Small intestine (tissue), 7 donors: ENCODE measurements at regions not wholly inside any gene's neighbourhood (a gene's known extent, or its start where the extent isn't known, plus 50 kb on each side); places are given as distances from the start of the nearest gene placed in this dataset.
A peak's percentile ranks its signal among the peaks of the same experiment; 100 is the strongest.

Experiments
- DNase-seq, 2 donors: peaks; one replicate each; pipeline versions ENCODE4 v3.0.0 to v3.0.0-alpha.2; 2013
- FAIRE-seq: peaks from 2 replicates; lab custom pipeline; 2012; peaks lifted over from hg19 to GRCh38; lab: Jason Lieb, UNC
- H3K27ac ChIP-seq, 3 donors: one replicate each; pipeline ENCODE4 v1.5.1; 2013; ENCODE audit warnings: low read length in 2 of 3, mild to moderate bottlenecking in 2 of 3, control low read depth in 1 of 3, inconsistent platforms in 1 of 3, low read depth in 1 of 3, moderate library complexity in 1 of 3
- H3K27me3 ChIP-seq, 3 donors: one replicate each; pipeline ENCODE4 v1.6.1; 2013; ENCODE audit warnings: low read length in 3 of 3, inconsistent platforms in 1 of 3; ENCODE audit not compliant: control insufficient read depth in 3 of 3, insufficient read depth in 3 of 3
- H3K36me3 ChIP-seq, 3 donors: one replicate each; pipeline ENCODE4 v1.6.1; 2013; ENCODE audit warnings: low read length in 3 of 3, inconsistent platforms in 1 of 3, low read depth in 1 of 3, mild to moderate bottlenecking in 1 of 3, moderate library complexity in 1 of 3; ENCODE audit not compliant: control insufficient read depth in 3 of 3, insufficient read depth in 2 of 3
- H3K4me1 ChIP-seq, 3 donors: one replicate each; pipeline ENCODE4 v1.6.1; 2013; ENCODE audit warnings: low read length in 2 of 3, inconsistent platforms in 1 of 3, low read depth in 1 of 3, mild to moderate bottlenecking in 1 of 3, moderate library complexity in 1 of 3; ENCODE audit not compliant: control insufficient read depth in 3 of 3, insufficient read depth in 2 of 3
- H3K4me3 ChIP-seq, 3 donors: one replicate each; pipeline ENCODE4 v1.5.1; 2013; ENCODE audit warnings: low read length in 3 of 3, control low read depth in 1 of 3, inconsistent platforms in 1 of 3, low read depth in 1 of 3, mild to moderate bottlenecking in 1 of 3, moderate library complexity in 1 of 3
- H3K9me3 ChIP-seq, 2 donors: one replicate each; pipeline ENCODE4 v1.6.1; 2013; ENCODE audit warnings: low read depth in 1 of 2, low read length in 1 of 2; ENCODE audit not compliant: control insufficient read depth in 2 of 2, insufficient read depth in 1 of 2
- WGBS, 3 donors: extraction: QIAGEN DNeasy Blood & Tissue Kit; methylation state at CpG; one replicate each; pipeline ENCODE4 v1.1.7; 2013; 5-methylcytosine and 5-hydroxymethylcytosine counted together
- donor health status: healthy with polysubstance abuse.
- donor health status: control.
- donor health status: control.
- donor health status: Bipolar disorder and iron deficiency.
- donor health status: healthy.

- Histone ChIP-seq H3K27me3 (no peaks in the 10 kb centered on the region), H3K4me1 (no peaks in the 10 kb centered on the region)
- FAIRE-seq = no peak
Measured at GRCh38 chr9:102000956-102001355, 262.5 kb upstream of the GRIN3A start.

GRCh38 chr9:101999441-101999840 is 261.0 kb upstream of the GRIN3A start:
- Histone ChIP-seq H3K4me3 (no peak overlapping the region), H3K27ac (no peak overlapping the region), H3K4me1 (no peaks in the 10 kb centered on the region), H3K9me3 (no peaks in the 10 kb centered on the region), H3K36me3 (no peaks in the 10 kb centered on the region), H3K27me3 (no peaks in the 10 kb centered on the region)
- FAIRE-seq = no peak
- no peak for DNase-seq
- WGBS, 3 donors = 79 to 93% (median 81%) methylated on average over 1 of the region's 1 CpG

More at GRCh38 chr9:102000956-102001355, 262.5 kb upstream of the GRIN3A start:
- no peak for DNase-seq
- 44 to 71% (median 67%) methylated on average over 1 of the region's 1 CpG for WGBS, 3 donors
- Histone ChIP-seq H3K9me3 (no peaks in the 10 kb centered on the region), H3K27ac (no peak overlapping the region), H3K4me3 (no peak overlapping the region), H3K36me3 (no peaks in the 10 kb centered on the region)

- H3K4me3 ChIP-seq = no peak overlapping the region
- H3K4me1 ChIP-seq = no peaks in the 10 kb centered on the region
- no peaks in the 10 kb centered on the region for H3K9me3 ChIP-seq
- no peak overlapping the region for H3K27ac ChIP-seq
- no peaks in the 10 kb centered on the region for H3K27me3 ChIP-seq
- H3K36me3 ChIP-seq = no peaks in the 10 kb centered on the region
- DNase-seq (no peak), FAIRE-seq (no peak)
- 61 to 66% (median 65%) methylated on average over 5 of the region's 5 CpGs for WGBS, 3 donors
Measured at GRCh38 chr9:101995231-101995630, 256.8 kb upstream of the GRIN3A start.

GRCh38 chr9:101993771-101994170 is 255.3 kb upstream of the GRIN3A start:
- no peak overlapping the region for H3K4me3 ChIP-seq
- H3K27me3 ChIP-seq = no peaks in the 10 kb centered on the region
- no peak for DNase-seq
- H3K27ac ChIP-seq = no peak overlapping the region
- 63 to 81% (median 76%) methylated on average over 1 of the region's 1 CpG for WGBS, 3 donors
- FAIRE-seq = no peak
- H3K4me1 ChIP-seq = no peaks in the 10 kb centered on the region
- H3K9me3 ChIP-seq = no peaks in the 10 kb centered on the region
- no peaks in the 10 kb centered on the region for H3K36me3 ChIP-seq

GRCh38 chr9:101991926-101992325 is 253.5 kb upstream of the GRIN3A start:
- FAIRE-seq (no peak), DNase-seq (no peak)
- H3K4me1 ChIP-seq = no peaks in the 10 kb centered on the region

GRCh38 chr9:101977614-101978210 is 239.3 kb upstream of the GRIN3A start:
- Histone ChIP-seq H3K4me3 (no peak overlapping the region), H3K36me3 (no peaks in the 10 kb centered on the region), H3K27me3 (no peaks in the 10 kb centered on the region), H3K27ac (no peak overlapping the region), H3K9me3 (no peaks in the 10 kb centered on the region), H3K4me1 (no peaks in the 10 kb centered on the region)
- DNase-seq = peak; percentile 25 to 31
- 0 to 1% (median 1%) methylated on average over 2 of the region's 2 CpGs for WGBS, 3 donors
- FAIRE-seq = peak; percentile 72

More at GRCh38 chr9:101991926-101992325, 253.5 kb upstream of the GRIN3A start:
- Histone ChIP-seq H3K36me3 (no peaks in the 10 kb centered on the region), H3K27ac (no peak overlapping the region), H3K4me3 (no peak overlapping the region), H3K9me3 (no peaks in the 10 kb centered on the region), H3K27me3 (no peaks in the 10 kb centered on the region)

GRCh38 chr9:101970609-101971008 is 232.2 kb upstream of the GRIN3A start:
- Histone ChIP-seq H3K27ac (no peak overlapping the region), H3K4me3 (no peak overlapping the region), H3K4me1 (no peaks in the 10 kb centered on the region), H3K36me3 (no peaks in the 10 kb centered on the region), H3K27me3 (no peaks in the 10 kb centered on the region), H3K9me3 (no peaks in the 10 kb centered on the region)
- no peak for DNase-seq
- FAIRE-seq = no peak

- no peaks in the 10 kb centered on the region for H3K9me3 ChIP-seq
- H3K4me1 ChIP-seq = no peaks in the 10 kb centered on the region
- no peaks in the 10 kb centered on the region for H3K36me3 ChIP-seq
- H3K4me3 ChIP-seq = no peak overlapping the region
- no peaks in the 10 kb centered on the region for H3K27me3 ChIP-seq
- DNase-seq (no peak), FAIRE-seq (no peak)
- WGBS, 3 donors = 86 to 98% (median 89%) methylated on average over 1 of the region's 1 CpG
- H3K27ac ChIP-seq = no peak overlapping the region
Measured at GRCh38 chr9:101968392-101968791, 229.9 kb upstream of the GRIN3A start.

- Histone ChIP-seq H3K27ac (no peak overlapping the region), H3K4me1 (no peaks in the 10 kb centered on the region), H3K9me3 (no peaks in the 10 kb centered on the region), H3K27me3 (no peaks in the 10 kb centered on the region), H3K36me3 (no peaks in the 10 kb centered on the region), H3K4me3 (no peak overlapping the region)
- FAIRE-seq (no peak), DNase-seq (no peak)
- WGBS, 3 donors = 38 to 57% (median 54%) methylated on average over 1 of the region's 1 CpG
Measured at GRCh38 chr9:101966691-101967090, 228.2 kb upstream of the GRIN3A start.
